Choroid plexus epithelial cell (primary cell): ENCODE measurements at regions not wholly inside any gene's neighbourhood (a gene's known extent, or its start where the extent isn't known, plus 50 kb on each side); places are given as distances from the start of the nearest gene placed in this dataset.

Source experiments
- DNase-seq: peaks from one replicate; pipeline ENCODE4 v3.0.0-alpha.2; 2010; ENCODE audit warnings: low read depth
- H3K4me3 ChIP-seq: 2 replicates; pipeline ENCODE4 v1.5.1; 2011; ENCODE audit warnings: low read depth, mild to moderate bottlenecking, control low read depth, low read length, moderate library complexity
- CTCF ChIP-seq: conservative IDR thresholded peaks from 2 replicates; pipeline ENCODE4 v1.5.1; 2011; ENCODE audit warnings: low read depth, mild to moderate bottlenecking, control low read depth, inconsistent platforms, low read length, moderate library complexity

- H3K4me3 ChIP-seq, result no peak overlapping the region
- TF ChIP-seq CTCF, result no peak
- no peak for DNase-seq
Measured at GRCh38 chr12:126112141-126112540, 1046.9 kb downstream of the AACS start.

- no peak for TF ChIP-seq CTCF
- no peak for DNase-seq
- no peak overlapping the region for H3K4me3 ChIP-seq
Measured at GRCh38 chr12:126112849-126113248, 1047.6 kb downstream of the AACS start.

GRCh38 chr12:126114441-126114840 is 1049.2 kb downstream of the AACS start:
- no peak overlapping the region for H3K4me3 ChIP-seq
- no peak for DNase-seq
- TF ChIP-seq CTCF, result no peak

- H3K4me3 ChIP-seq, result no peak overlapping the region
- TF ChIP-seq CTCF, result no peak
- DNase-seq, result no peak
Measured at GRCh38 chr12:126117502-126117901, 1052.3 kb downstream of the AACS start.

- no peak overlapping the region for H3K4me3 ChIP-seq
- TF ChIP-seq CTCF, result peak; percentile 9
- peak; percentile 0 for DNase-seq
Measured at GRCh38 chr12:126139355-126139754, 1074.1 kb downstream of the AACS start.

GRCh38 chr12:126144603-126145002 is 1079.4 kb downstream of the AACS start:
- no peak for DNase-seq
- TF ChIP-seq CTCF, result no peak
- no peak overlapping the region for H3K4me3 ChIP-seq

GRCh38 chr12:126147321-126147720 is 1082.1 kb downstream of the AACS start:
- no peak overlapping the region for H3K4me3 ChIP-seq
- no peak for DNase-seq
- TF ChIP-seq CTCF, result no peak
